ENCODE measurements at regions not wholly inside any gene's neighbourhood (a gene's known extent, or its start where the extent isn't known, plus 50 kb on each side); places are given as distances from the start of the nearest gene placed in this dataset.
A peak's percentile ranks its signal among the peaks of the same experiment; 100 is the strongest.
"Not testable (repeated sequence)": the region's sequence is repeated elsewhere in the genome, so short reads cannot be mapped to it uniquely, and the experiment has no call there.

DNA sequence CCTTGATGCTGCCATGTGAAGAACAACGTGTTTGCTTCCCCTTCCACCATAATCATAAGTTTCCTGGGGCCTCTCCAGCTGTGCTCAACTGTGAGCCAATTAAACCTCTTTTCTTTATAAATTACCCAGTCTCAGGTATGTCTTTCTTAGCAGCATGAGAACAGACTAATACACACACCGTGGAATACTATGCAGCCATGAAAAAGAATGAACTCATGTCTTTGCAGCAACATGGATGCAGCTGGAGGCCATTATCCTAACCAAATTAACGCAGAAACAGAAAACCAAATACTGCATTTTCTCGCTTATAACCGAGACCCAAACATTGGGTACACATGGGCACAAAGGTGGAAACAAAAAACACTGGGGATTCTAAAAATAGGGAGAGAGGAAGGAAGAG is 286.7 kb upstream of the MINDY3 start:
- TF ChIP-seq CTBP1 (IDR thresholded peaks at IDR 0.05; ENCODE audit: borderline replicate concordance) = no peak
- TF ChIP-seq FOXM1 (IDR thresholded peaks at IDR 0.05; ENCODE audit: borderline replicate concordance) = no peak
- no peak for TF ChIP-seq FOXA1 (IDR thresholded peaks at IDR 0.05)
- no peak for TF ChIP-seq ARNT (IDR thresholded peaks at IDR 0.05)
- TF ChIP-seq LEF1 (IDR thresholded peaks at IDR 0.05; ENCODE audit: borderline replicate concordance) = no peak
- no peak for TF ChIP-seq ELF4 (IDR thresholded peaks at IDR 0.05)
- TF ChIP-seq TARDBP (IDR thresholded peaks at IDR 0.05) = no peak
- TF ChIP-seq FOXK2 (IDR thresholded peaks at IDR 0.05) = no peak
- no peak for TF ChIP-seq L3MBTL2 (conservative IDR thresholded peaks at IDR 0.05)
- TF ChIP-seq, protein P1, sequence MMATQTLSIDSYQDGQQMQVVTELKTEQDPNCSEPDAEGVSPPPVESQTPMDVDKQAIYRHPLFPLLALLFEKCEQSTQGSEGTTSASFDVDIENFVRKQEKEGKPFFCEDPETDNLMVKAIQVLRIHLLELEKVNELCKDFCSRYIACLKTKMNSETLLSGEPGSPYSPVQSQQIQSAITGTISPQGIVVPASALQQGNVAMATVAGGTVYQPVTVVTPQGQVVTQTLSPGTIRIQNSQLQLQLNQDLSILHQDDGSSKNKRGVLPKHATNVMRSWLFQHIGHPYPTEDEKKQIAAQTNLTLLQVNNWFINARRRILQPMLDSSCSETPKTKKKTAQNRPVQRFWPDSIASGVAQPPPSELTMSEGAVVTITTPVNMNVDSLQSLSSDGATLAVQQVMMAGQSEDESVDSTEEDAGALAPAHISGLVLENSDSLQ (IDR thresholded peaks at IDR 0.05) = no peak
- TF ChIP-seq NFRKB (IDR thresholded peaks at IDR 0.05) = no peak
- no peak for TF ChIP-seq HDGF (IDR thresholded peaks at IDR 0.05; ENCODE audit: borderline replicate concordance)
- ChIA-PET CTCF (no interaction called here), POLR2A (no interaction called here)
- DNase-seq (ENCODE audit: extremely low spot score) = no peak

DNA sequence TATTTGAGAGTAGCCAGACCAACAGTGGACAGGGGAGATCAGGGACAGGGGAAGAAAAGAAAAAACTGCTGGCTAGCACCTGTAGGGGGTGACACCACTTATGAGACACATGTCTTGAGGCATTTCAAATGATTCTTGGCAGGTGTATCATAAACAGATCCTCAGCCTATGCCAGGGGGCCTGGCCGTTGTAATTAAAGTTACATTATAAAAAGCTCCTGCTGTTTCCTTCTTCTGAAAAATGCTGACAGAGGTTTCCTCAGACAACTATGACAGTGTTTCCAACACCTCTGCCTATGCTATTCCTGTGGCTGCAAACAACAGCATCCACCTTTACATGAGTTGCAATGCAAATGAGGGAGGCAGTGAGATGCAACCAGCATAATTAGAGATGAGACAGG is 281.0 kb upstream of the PTER start:
- peak; percentile 5 for DNase-seq (ENCODE audit: extremely low spot score)
- POLR2A ChIA-PET = no interaction called here
- CTCF ChIA-PET = no interaction called here
- TF ChIP-seq FOXM1 (IDR thresholded peaks at IDR 0.05; ENCODE audit: borderline replicate concordance) = no peak
- TF ChIP-seq SUZ12 (IDR thresholded peaks at IDR 0.05) = no peak
- TF ChIP-seq TARDBP (IDR thresholded peaks at IDR 0.05) = no peak
- no peak for TF ChIP-seq LEF1 (IDR thresholded peaks at IDR 0.05; ENCODE audit: borderline replicate concordance)
- no peak for TF ChIP-seq L3MBTL2 (conservative IDR thresholded peaks at IDR 0.05)
- TF ChIP-seq ELF4 (IDR thresholded peaks at IDR 0.05) = no peak
- TF ChIP-seq NFRKB (IDR thresholded peaks at IDR 0.05) = no peak

DNA sequence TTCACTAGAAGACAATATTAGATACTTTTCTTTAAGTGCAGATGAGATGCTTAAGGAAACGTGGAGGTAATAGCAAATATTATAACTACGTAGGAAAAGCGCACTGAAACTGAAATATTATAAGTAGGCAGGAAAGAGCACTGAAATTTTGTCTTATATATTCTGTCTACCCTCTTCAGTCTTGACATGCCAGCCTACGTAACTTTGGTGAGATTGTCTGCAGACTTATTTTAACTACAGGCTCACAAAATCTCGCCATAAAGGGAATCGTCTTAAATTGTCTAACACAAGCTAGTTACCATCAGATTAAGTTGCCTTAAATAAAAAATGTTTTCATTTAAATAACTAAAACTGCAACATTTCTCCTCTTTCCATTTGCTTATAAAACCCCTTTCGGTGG is 280.1 kb upstream of the PTER start:
- ChIA-PET CTCF (no interaction called here), POLR2A (no interaction called here)
- TF ChIP-seq L3MBTL2 (conservative IDR thresholded peaks at IDR 0.05) = no peak
- TF ChIP-seq ELF4 (IDR thresholded peaks at IDR 0.05) = no peak
- TF ChIP-seq FOXK2 (IDR thresholded peaks at IDR 0.05) = no peak
- no peak for TF ChIP-seq FOXA1 (IDR thresholded peaks at IDR 0.05)
- TF ChIP-seq CTBP1 (IDR thresholded peaks at IDR 0.05; ENCODE audit: borderline replicate concordance) = no peak
- TF ChIP-seq SP1 (IDR thresholded peaks at IDR 0.05) = no peak
- TF ChIP-seq TARDBP (IDR thresholded peaks at IDR 0.05) = no peak
- TF ChIP-seq ZNF384 (IDR thresholded peaks at IDR 0.05) = no peak
- no peak for TF ChIP-seq NFRKB (IDR thresholded peaks at IDR 0.05)
- TF ChIP-seq LEF1 (IDR thresholded peaks at IDR 0.05; ENCODE audit: borderline replicate concordance) = no peak
- no peak for TF ChIP-seq HDGF (IDR thresholded peaks at IDR 0.05; ENCODE audit: borderline replicate concordance)
- no peak for TF ChIP-seq FOXM1 (IDR thresholded peaks at IDR 0.05; ENCODE audit: borderline replicate concordance)
- TF ChIP-seq, protein P1 (IDR thresholded peaks at IDR 0.05) = no peak
- TF ChIP-seq SUZ12 (IDR thresholded peaks at IDR 0.05) = no peak
- no peak for TF ChIP-seq BHLHE40 (IDR thresholded peaks at IDR 0.05; ENCODE audit: borderline replicate concordance)
- TF ChIP-seq ARNT (IDR thresholded peaks at IDR 0.05) = no peak
- DNase-seq (ENCODE audit: extremely low spot score) = no peak

DNA sequence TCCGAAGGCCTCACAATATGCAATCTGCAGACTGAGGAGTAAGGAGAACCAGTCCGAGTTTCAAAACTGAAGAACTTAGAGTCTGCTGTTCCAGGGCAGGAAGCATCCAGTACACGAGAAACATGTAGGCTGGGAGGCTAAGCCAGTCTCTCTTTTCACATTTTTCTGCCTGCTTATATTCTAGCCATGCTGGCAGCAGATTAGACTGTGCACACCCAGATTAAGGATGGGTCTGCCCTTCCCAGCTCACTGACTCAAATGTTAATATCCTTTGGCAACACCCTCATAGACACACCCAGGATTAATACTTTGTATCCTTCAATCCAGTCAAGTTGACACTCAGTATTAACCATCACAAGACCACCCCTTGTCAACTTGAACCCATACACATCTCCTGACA is 271.7 kb upstream of the PTER start:
- DNase-seq (ENCODE audit: extremely low spot score); CTCF ChIA-PET; POLR2A ChIA-PET: not testable (repeated sequence)

DNA sequence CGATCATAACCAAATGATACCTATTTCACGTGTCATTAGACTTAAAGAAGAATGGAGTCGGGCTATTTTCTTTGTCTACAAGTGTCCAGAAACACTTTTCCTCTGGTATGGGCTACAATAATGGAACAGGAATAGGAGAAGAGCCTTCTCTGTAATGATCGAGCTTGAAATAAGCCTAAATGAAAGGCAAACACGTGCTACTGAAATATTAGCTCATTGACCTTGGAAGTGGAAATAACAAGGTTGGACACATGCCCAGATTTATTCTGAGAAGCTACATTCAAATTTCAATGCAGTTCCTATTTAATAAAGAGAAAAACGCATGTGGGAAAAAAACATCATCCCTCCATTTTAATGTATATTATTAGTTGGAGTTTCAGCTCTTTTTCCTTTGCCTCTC is 254.7 kb upstream of the PTER start:
- no peak for DNase-seq (ENCODE audit: extremely low spot score)
- POLR2A ChIA-PET = no interaction called here
- CTCF ChIA-PET = no interaction called here
- TF ChIP-seq LEF1 (IDR thresholded peaks at IDR 0.05; ENCODE audit: borderline replicate concordance) (no peak), FOXM1 (IDR thresholded peaks at IDR 0.05; ENCODE audit: borderline replicate concordance) (no peak), NFRKB (IDR thresholded peaks at IDR 0.05) (no peak), SP1 (IDR thresholded peaks at IDR 0.05) (no peak), FOXA1 (IDR thresholded peaks at IDR 0.05) (no peak), ELF4 (IDR thresholded peaks at IDR 0.05) (no peak), L3MBTL2 (conservative IDR thresholded peaks at IDR 0.05) (no peak), ARNT (IDR thresholded peaks at IDR 0.05) (no peak)
- TF ChIP-seq, protein P1 (IDR thresholded peaks at IDR 0.05) = no peak

DNA sequence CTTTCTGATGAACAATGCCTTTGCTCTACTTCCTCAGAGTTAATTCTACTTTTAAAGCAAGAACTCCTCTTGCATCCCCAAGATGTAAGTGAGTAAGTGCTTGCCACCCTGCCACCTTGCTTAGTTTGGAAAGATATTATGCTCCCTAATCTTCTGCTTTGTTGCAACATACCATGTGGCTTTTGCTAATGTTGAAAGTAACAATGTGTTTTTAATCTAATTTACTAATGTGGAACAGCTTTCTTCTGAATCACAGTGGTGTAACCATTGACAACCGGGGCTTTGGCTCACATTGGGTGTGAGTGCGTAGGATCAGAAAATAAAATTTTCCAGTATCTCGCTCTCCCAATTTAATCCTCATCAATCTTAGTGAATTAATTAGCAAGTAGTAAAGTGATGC is 254.1 kb upstream of the PTER start:
- POLR2A ChIA-PET = no interaction called here
- DNase-seq (ENCODE audit: extremely low spot score) = no peak
- CTCF ChIA-PET = no interaction called here

DNA sequence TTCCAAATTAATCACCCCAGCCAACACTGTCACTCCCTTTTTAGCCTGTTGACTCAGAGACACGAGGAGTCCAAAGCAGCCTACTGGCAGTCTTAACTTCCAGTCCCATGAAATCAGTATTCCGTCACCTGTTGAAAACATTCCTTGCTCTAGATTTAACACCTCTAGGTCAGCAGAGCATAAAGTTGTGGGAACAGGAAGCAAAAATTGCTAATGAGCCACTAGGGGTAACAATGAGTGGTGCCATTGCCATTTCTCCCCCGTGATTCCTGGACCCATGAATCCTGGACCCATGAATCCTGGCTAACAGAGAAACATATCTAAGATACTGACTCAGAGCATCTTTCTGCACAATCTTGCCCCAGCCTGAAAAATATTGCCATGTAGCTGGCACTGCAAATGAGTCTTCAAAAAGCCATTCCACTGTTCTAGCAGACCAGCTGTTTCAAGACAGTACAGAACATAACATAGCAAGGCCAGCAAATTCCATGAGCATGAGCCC is 252.7 kb upstream of the PTER start:
- CTCF ChIA-PET = no interaction called here
- no peak for DNase-seq (ENCODE audit: extremely low spot score)
- TF ChIP-seq, protein P1 (IDR thresholded peaks at IDR 0.05) = no peak
- TF ChIP-seq BHLHE40 (IDR thresholded peaks at IDR 0.05; ENCODE audit: borderline replicate concordance) (no peak), CTBP1 (IDR thresholded peaks at IDR 0.05; ENCODE audit: borderline replicate concordance) (no peak), ZNF384 (IDR thresholded peaks at IDR 0.05) (no peak), FOXA1 (IDR thresholded peaks at IDR 0.05) (no peak), FOXM1 (IDR thresholded peaks at IDR 0.05; ENCODE audit: borderline replicate concordance) (no peak), NFRKB (IDR thresholded peaks at IDR 0.05) (no peak), SP1 (IDR thresholded peaks at IDR 0.05) (no peak), SUZ12 (IDR thresholded peaks at IDR 0.05) (no peak), LEF1 (IDR thresholded peaks at IDR 0.05; ENCODE audit: borderline replicate concordance) (no peak), HDGF (IDR thresholded peaks at IDR 0.05; ENCODE audit: borderline replicate concordance) (no peak), ELF4 (IDR thresholded peaks at IDR 0.05) (no peak), ARNT (IDR thresholded peaks at IDR 0.05) (no peak), L3MBTL2 (conservative IDR thresholded peaks at IDR 0.05) (no peak), FOXK2 (IDR thresholded peaks at IDR 0.05) (no peak), TARDBP (IDR thresholded peaks at IDR 0.05) (no peak)
- POLR2A ChIA-PET = no interaction called here

More for the DNA sequence above, 254.1 kb upstream of the PTER start:
- TF ChIP-seq HDGF (IDR thresholded peaks at IDR 0.05; ENCODE audit: borderline replicate concordance) = no peak
- no peak for TF ChIP-seq BHLHE40 (IDR thresholded peaks at IDR 0.05; ENCODE audit: borderline replicate concordance)
- no peak for TF ChIP-seq CTBP1 (IDR thresholded peaks at IDR 0.05; ENCODE audit: borderline replicate concordance)
- TF ChIP-seq L3MBTL2 (conservative IDR thresholded peaks at IDR 0.05) = no peak
- no peak for TF ChIP-seq FOXA1 (IDR thresholded peaks at IDR 0.05)
- TF ChIP-seq FOXK2 (IDR thresholded peaks at IDR 0.05) = no peak

Data from HEK293T (cell line).